GM23338 (cell line): ENCODE measurements at regions not wholly inside any gene's neighbourhood (a gene's known extent, or its start where the extent isn't known, plus 50 kb on each side); places are given as distances from the start of the nearest gene placed in this dataset.

Experiments used
- ATAC-seq: fragments of 200-7000 bp; cut with Tn5 transposase; 3 replicates; pipeline ENCODE4 v1.9.1; 2020
- DNase-seq: peaks from one replicate; pipeline ENCODE4 v3.0.0-alpha.2; 2015; ENCODE audit warnings: low spot score
- H2AFZ ChIP-seq: fragments of 200-600 bp; sonication (generic); 2 replicates; pipeline ENCODE4 v1.8.0; 2016; ENCODE audit warnings: antibody characterized with exemption, mild to moderate bottlenecking, moderate library complexity
- H3F3A ChIP-seq: fragments of 200-600 bp; sonication (generic); replicated peaks from 2 replicates; pipeline ENCODE4 v1.8.0; 2017; ENCODE audit warnings: antibody characterized with exemption, mixed run types, low read depth
- H3K27ac ChIP-seq: fragments of 200-600 bp; sonication (generic); 2 replicates; pipeline ENCODE4 v1.6.1; 2016; ENCODE audit warnings: low read depth
- H3K27me3 ChIP-seq: fragments of 200-600 bp; sonication (generic); 2 replicates; pipeline ENCODE4 v1.8.0; 2016; ENCODE audit warnings: mild to moderate bottlenecking, mixed run types, moderate library complexity; ENCODE audit not compliant: insufficient read depth
- H3K36me3 ChIP-seq: fragments of 200-600 bp; sonication (generic); 2 replicates; pipeline ENCODE4 v1.8.0; 2016; ENCODE audit warnings: mild to moderate bottlenecking; ENCODE audit not compliant: insufficient read depth
- H3K4me1 ChIP-seq: fragments of 200-600 bp; sonication (generic); 2 replicates; pipeline ENCODE4 v1.8.0; 2016; ENCODE audit warnings: mild to moderate bottlenecking, moderate library complexity; ENCODE audit not compliant: insufficient read depth
- H3K4me2 ChIP-seq: fragments of 200-600 bp; sonication (generic); 2 replicates; pipeline ENCODE4 v1.7.1; 2017; ENCODE audit warnings: mixed run types
- H3K4me3 ChIP-seq: fragments of 200-600 bp; sonication (generic); 2 replicates; pipeline ENCODE4 v1.6.1; 2016; ENCODE audit warnings: mixed run types
- H3K79me2 ChIP-seq: fragments of 200-600 bp; sonication (generic); replicated peaks from 2 replicates; pipeline ENCODE4 v1.8.0; 2017; ENCODE audit warnings: mild to moderate bottlenecking; ENCODE audit not compliant: insufficient read depth
- H3K9me2 ChIP-seq: fragments of 200-600 bp; sonication (generic); 2 replicates; pipeline ENCODE4 v1.8.0; 2017; ENCODE audit not compliant: insufficient read depth
- H4K20me1 ChIP-seq: fragments of 200-600 bp; sonication (generic); replicated peaks from 2 replicates; pipeline ENCODE4 v1.8.0; 2017; ENCODE audit warnings: mild to moderate bottlenecking; ENCODE audit not compliant: insufficient read depth
- H3K27ac Mint-ChIP-seq: 2 replicates; pipeline ENCODE4 v1.8.0; 2020; ENCODE audit warnings: inconsistent platforms, mild to moderate bottlenecking, moderate library complexity, mixed read lengths
- H3K27me3 Mint-ChIP-seq: 3 replicates; pipeline ENCODE4 v1.8.0; 2022; ENCODE audit warnings: low read depth, mild to moderate bottlenecking, moderate library complexity, mixed read lengths, inconsistent platforms; ENCODE audit not compliant: insufficient read depth, poor library complexity
- H3K36me3 Mint-ChIP-seq: 3 replicates; pipeline ENCODE4 v1.8.0; 2021; ENCODE audit warnings: low read depth, mild to moderate bottlenecking, inconsistent platforms, moderate library complexity, mixed read lengths
- H3K4me1 Mint-ChIP-seq: 3 replicates; pipeline ENCODE4 v1.8.0; 2020; ENCODE audit warnings: mild to moderate bottlenecking, inconsistent platforms, mixed read lengths
- H3K4me3 Mint-ChIP-seq: 3 replicates; pipeline ENCODE4 v1.8.0; 2021; ENCODE audit warnings: moderate library complexity, mild to moderate bottlenecking, inconsistent platforms, mixed read lengths
- H3K9me3 Mint-ChIP-seq: 3 replicates; pipeline ENCODE4 v1.8.0; 2020; ENCODE audit warnings: moderate library complexity, mild to moderate bottlenecking, inconsistent platforms, mixed read lengths
- EZH2phosphoT487 ChIP-seq: fragments of 200-600 bp; sonication (generic); IDR thresholded peaks from one replicate; pipeline ENCODE4 v1.8.1; 2018; ENCODE audit warnings: antibody characterized with exemption; ENCODE audit not compliant: unreplicated experiment
- JUNB ChIP-seq: IDR thresholded peaks from one replicate; pipeline ENCODE4 v1.6.1; 2016; ENCODE audit warnings: antibody characterized with exemption; ENCODE audit not compliant: unreplicated experiment
- NANOG ChIP-seq: IDR thresholded peaks from 2 replicates; pipeline ENCODE4 v1.6.1; 2016; ENCODE audit warnings: antibody characterized with exemption, borderline replicate concordance
- POLR2AphosphoS5 ChIP-seq: IDR thresholded peaks from 2 replicates; pipeline ENCODE4 v1.6.1; 2016; ENCODE audit warnings: antibody characterized with exemption, low read depth
- REST ChIP-seq: IDR thresholded peaks from one replicate; pipeline ENCODE4 v1.6.1; 2018; ENCODE audit warnings: antibody characterized with exemption; ENCODE audit not compliant: unreplicated experiment
- STAT1 ChIP-seq: IDR thresholded peaks from one replicate; pipeline ENCODE4 v1.6.1; 2016; ENCODE audit warnings: antibody characterized with exemption; ENCODE audit not compliant: unreplicated experiment
- ZNF114 ChIP-seq: fragments of 250-450 bp; sonication (Bioruptor Pico); IDR thresholded peaks from 2 replicates; pipeline ENCODE4 v1.5.0; 2020; ENCODE audit warnings: mild to moderate bottlenecking, moderate library complexity
- TF ChIP-seq, protein P1 (sequence below), 2 experiments: fragments of 200-600 bp in 1 of 2; sonication (generic) in 1 of 2; conservative IDR thresholded peaks; 2 replicates each; pipeline versions ENCODE4 v1.5.1 to v1.6.1; 2016 to 2017; ENCODE audit warnings: antibody characterized with exemption in 2 of 2, low read depth in 2 of 2, mild to moderate bottlenecking in 2 of 2, moderate library complexity in 1 of 2
- TF ChIP-seq, protein P2 (sequence below): IDR thresholded peaks from 2 replicates; pipeline ENCODE4 v1.6.1; 2016; ENCODE audit warnings: antibody characterized with exemption

DNA sequence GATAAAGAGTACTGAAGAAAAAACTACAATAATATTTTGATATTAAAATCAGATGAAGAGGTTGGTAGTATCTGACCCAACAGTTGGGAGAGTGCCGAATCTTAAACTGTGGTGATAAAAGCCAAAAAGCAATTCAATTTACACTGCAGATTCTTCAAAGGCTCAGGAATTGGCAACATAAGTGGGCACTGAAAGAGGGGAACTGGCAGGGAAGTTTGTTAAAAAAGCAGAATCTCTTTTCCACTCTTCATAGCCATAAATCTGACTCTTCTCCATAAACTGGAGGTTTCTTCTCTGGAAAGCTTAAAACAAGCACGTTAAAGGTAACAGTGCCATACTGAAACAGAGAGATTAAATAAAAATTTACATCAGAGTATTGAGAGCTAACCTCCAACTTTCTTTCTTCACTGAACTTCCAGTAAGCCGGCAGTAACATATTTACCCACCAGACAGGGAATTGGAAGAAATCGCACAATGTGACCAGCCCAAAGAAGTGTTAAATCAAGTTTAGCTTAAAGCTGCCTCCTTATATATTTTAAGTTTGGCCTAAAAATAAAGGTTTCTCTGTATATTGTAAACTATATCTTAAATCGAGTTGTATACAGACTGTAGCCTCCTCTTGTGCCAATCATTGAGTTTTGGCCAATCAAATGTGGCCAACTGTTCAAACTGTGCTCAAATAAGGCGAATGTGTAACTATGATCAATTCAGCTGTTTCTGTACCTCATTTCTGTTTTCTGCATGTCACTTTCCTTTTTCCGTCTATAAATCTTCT, 358.3 kb downstream of the NXPE2 start:
- Histone ChIP-seq H3K4me2 (no peak overlapping the region), H3K27ac (no peak overlapping the region), H3K9me2 (0 out of 2 replicates have a peak, but pooled peaks cover 3% of the 10 kb centered on the region), H3K27me3 (no peaks in the 10 kb centered on the region), H3K79me2 (no peaks in the 10 kb centered on the region), H2AFZ (peak overlapping the region; percentile 56; the same call in 1 of the 2 replicates), H4K20me1 (no peaks in the 10 kb centered on the region), H3K4me3 (no peak overlapping the region), H3K4me1 (no peaks in the 10 kb centered on the region), H3K36me3 (no peaks in the 10 kb centered on the region), H3F3A (no peaks in the 10 kb centered on the region)
- ATAC-seq (no peak), DNase-seq (no peak)
- Mint-ChIP-seq H3K4me3 (no peak overlapping the region), H3K36me3 (no peaks in the 10 kb centered on the region; the same call in 2 of the 3 replicates), H3K27ac (no peak overlapping the region), H3K4me1 (no peaks in the 10 kb centered on the region), H3K27me3 (no peaks in the 10 kb centered on the region), H3K9me3 (peaks cover 6% of the 10 kb centered on the region; the same call in 1 of the 3 replicates)
- TF ChIP-seq, protein P1, sequence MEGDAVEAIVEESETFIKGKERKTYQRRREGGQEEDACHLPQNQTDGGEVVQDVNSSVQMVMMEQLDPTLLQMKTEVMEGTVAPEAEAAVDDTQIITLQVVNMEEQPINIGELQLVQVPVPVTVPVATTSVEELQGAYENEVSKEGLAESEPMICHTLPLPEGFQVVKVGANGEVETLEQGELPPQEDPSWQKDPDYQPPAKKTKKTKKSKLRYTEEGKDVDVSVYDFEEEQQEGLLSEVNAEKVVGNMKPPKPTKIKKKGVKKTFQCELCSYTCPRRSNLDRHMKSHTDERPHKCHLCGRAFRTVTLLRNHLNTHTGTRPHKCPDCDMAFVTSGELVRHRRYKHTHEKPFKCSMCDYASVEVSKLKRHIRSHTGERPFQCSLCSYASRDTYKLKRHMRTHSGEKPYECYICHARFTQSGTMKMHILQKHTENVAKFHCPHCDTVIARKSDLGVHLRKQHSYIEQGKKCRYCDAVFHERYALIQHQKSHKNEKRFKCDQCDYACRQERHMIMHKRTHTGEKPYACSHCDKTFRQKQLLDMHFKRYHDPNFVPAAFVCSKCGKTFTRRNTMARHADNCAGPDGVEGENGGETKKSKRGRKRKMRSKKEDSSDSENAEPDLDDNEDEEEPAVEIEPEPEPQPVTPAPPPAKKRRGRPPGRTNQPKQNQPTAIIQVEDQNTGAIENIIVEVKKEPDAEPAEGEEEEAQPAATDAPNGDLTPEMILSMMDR (conservative IDR thresholded peaks at IDR 0.05; ENCODE audit: low read depth in 2 of 2): 0 out of 4 replicates have a peak, but pooled peaks of 1 of the 2 experiments have one; percentile 2
- no peak for TF ChIP-seq JUNB
- TF ChIP-seq, protein P2, sequence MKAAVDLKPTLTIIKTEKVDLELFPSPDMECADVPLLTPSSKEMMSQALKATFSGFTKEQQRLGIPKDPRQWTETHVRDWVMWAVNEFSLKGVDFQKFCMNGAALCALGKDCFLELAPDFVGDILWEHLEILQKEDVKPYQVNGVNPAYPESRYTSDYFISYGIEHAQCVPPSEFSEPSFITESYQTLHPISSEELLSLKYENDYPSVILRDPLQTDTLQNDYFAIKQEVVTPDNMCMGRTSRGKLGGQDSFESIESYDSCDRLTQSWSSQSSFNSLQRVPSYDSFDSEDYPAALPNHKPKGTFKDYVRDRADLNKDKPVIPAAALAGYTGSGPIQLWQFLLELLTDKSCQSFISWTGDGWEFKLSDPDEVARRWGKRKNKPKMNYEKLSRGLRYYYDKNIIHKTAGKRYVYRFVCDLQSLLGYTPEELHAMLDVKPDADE: no peak
- no peak for TF ChIP-seq STAT1
- no peak for TF ChIP-seq ZNF114 (CRISPR knock-in tag)
- TF ChIP-seq POLR2AphosphoS5: no peak
- TF ChIP-seq EZH2phosphoT487: no peak
- no peak for TF ChIP-seq REST
- TF ChIP-seq NANOG: no peak
